ENCODE measurements at regions not wholly inside any gene's neighbourhood (a gene's known extent, or its start where the extent isn't known, plus 50 kb on each side); places are given as distances from the start of the nearest gene placed in this dataset.
"Not testable (repeated sequence)": the region's sequence is repeated elsewhere in the genome, so short reads cannot be mapped to it uniquely, and the experiment has no call there.

- DNase-seq (ENCODE audit: low read depth), result no peak
- TF ChIP-seq CTCF (IDR thresholded peaks at IDR 0.05; ENCODE audit: insufficient read depth, low read depth, low read length), result no peak
- H3K4me3 ChIP-seq (ENCODE audit: low read depth, low read length), result no peak overlapping the region
These were observed 60.0 kb upstream of the FOXE1 start for GRCh38 chr9:97793067-97793466.

GRCh38 chr9:97794666-97795065, 58.4 kb upstream of the FOXE1 start:
- no peak overlapping the region for H3K4me3 ChIP-seq (ENCODE audit: low read depth, low read length)
- DNase-seq (ENCODE audit: low read depth), result no peak
- no peak for TF ChIP-seq CTCF (IDR thresholded peaks at IDR 0.05; ENCODE audit: insufficient read depth, low read depth, low read length)

DNA sequence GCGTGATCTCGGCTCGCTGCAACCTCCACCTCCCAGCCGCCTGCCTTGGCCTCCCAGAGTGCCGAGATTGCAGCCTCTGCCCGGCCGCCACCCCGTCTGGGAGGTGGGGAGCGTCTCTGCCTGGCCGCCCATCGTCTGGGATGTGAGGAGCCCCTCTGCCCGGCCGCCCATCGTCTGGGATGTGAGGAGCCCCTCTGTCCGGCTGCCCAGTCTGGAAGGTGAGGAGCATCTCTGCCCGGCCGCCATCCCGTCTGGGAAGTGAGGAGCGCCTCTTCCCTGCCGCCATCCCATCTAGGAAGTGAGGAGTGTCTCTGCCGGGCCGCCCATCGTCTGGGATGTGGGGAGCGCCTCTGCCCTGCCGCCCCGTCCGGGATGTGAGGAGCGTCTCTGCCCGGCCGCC, 56.9 kb upstream of the FOXE1 start:
- DNase-seq (ENCODE audit: low read depth); H3K4me3 ChIP-seq (ENCODE audit: low read depth, low read length): not testable (repeated sequence)

- DNase-seq (ENCODE audit: low read depth), result no peak
- no peak for TF ChIP-seq CTCF (IDR thresholded peaks at IDR 0.05; ENCODE audit: insufficient read depth, low read depth, low read length)
- no peak overlapping the region for H3K4me3 ChIP-seq (ENCODE audit: low read depth, low read length)
These were observed 51.8 kb upstream of the FOXE1 start for GRCh38 chr9:97801180-97801579.

DNA sequence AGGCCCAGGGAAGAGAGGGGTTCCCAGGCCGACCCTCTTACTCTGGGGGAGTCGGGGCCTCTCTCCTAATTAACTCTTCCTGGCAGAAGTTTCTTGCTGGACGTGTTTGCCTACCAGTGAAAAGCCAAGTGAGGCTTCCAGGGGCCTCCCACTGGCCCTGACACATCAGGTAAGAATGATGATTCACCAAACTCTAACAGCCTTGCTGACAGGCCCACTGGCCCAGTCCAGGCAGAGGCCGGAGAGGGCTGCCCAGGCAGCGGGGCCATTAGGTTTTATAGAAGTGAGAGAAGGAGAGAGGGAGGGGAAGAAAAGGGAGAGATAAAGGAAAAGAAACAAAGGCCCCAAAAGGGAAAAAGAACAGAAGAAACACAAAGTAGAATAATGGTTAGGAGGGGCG, 50.8 kb upstream of the FOXE1 start:
- no peak for DNase-seq (ENCODE audit: low read depth)
- TF ChIP-seq CTCF (IDR thresholded peaks at IDR 0.05; ENCODE audit: insufficient read depth, low read depth, low read length), result no peak
- H3K4me3 ChIP-seq (ENCODE audit: low read depth, low read length), result no peak overlapping the region

- peak; percentile 62 for DNase-seq (ENCODE audit: low read depth)
- no peak for TF ChIP-seq CTCF (IDR thresholded peaks at IDR 0.05; ENCODE audit: insufficient read depth, low read depth, low read length)
- peak overlapping the region; percentile 49 for H3K4me3 ChIP-seq (ENCODE audit: low read depth, low read length)
These were observed 49.6 kb upstream of the FOXE1 start for GRCh38 chr9:97803167-97804058.

All from fibroblast of villous mesenchyme (primary cell).